ENCODE measurements at regions not wholly inside any gene's neighbourhood (a gene's known extent, or its start where the extent isn't known, plus 50 kb on each side); places are given as distances from the start of the nearest gene placed in this dataset.
"Not testable (repeated sequence)": the region's sequence is repeated elsewhere in the genome, so short reads cannot be mapped to it uniquely, and the experiment has no call there.

DNA sequence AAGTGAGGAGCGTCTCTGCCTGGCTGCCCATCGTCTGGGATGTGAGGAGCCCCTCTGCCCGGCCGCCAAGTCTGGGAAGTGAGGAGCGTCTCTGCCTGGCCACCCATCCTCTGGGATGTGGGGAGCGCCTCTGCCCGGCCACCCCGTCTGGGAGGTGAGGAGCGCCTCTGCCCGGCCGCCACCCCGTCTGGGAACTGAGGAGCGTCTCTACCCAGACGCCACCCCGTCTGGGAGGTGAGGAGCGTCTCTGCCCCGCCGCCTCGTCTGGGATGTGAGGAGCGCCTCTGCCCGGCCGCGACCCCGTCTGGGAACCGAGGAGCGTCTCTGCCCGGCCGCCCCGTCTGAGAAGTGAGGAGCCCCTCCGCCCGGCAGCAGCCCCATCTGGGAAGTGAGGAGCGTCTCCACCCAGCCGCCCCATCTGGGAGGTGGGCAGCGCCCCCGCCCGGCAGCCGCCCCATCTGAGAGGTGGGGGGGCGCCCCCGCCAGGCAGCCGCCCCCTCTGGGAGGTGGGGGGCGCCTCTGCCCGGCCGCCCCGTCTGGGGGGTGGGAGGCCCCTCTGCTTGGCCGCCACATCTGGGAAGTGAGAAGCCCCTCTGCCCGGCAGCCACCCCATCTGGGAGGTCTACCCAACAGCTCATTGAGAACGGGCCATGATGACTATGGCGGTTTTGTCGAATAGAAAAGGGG lies 228.4 kb downstream of the CAAP1 start:
- not testable (repeated sequence) for DNase-seq

DNA sequence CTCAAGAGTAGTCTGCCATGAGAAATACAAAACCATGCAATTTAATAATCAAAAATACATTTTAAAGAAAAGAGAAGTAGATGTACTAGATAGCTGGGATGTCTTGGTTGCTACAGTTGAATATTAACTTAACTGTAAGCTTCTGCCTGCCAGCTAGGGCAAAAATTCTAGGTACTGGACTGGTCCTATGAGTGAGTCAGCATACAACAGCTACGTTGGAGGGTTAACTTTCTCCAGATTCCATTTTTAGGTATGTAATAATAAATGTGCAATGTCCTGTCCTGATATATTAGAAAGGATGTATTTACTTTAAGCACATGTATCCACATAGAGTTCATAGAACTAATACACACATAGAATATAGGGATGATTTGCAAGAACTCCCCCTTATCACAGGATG lies 230.1 kb downstream of the CAAP1 start:
- no peak for DNase-seq

DNA sequence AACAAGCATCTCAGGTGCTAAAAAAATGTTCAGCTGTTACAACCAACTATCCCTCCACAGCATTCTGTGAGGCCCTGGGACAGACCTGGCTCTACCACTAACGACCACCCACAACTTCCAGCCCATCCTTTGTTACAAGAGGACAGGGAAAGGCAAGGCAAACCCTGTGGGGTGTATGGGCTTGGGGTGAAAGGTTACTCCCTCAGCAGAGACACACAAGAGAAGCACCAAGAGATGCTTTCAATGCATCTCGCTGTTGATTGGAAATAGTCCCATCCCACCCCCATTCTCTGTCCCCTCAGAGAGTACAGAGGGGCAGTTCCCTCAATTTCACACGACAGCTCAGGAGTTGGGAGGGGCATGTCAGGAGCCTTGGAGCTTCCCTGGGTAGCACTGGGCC lies 234.1 kb downstream of the CAAP1 start:
- DNase-seq, result no peak

DNA sequence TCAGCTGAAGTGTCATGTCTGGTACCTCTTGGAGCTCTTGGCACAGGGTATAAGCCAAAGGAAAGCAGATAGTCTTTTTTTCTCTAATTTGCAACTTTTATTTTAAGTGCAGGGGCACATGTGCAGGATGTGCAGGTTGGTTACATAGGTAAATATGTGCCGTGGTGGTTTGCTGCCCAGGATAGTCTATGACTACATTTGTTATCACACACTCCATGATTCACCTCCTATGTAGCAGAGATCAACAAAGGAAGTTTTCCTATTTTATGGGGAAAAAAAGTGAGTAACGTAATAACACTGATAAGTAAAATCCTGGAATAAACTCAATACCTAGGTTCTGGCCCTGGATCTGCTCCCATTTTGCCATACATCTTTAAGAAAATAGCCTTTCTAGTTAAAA lies 234.6 kb downstream of the CAAP1 start:
- DNase-seq, result no peak

DNA sequence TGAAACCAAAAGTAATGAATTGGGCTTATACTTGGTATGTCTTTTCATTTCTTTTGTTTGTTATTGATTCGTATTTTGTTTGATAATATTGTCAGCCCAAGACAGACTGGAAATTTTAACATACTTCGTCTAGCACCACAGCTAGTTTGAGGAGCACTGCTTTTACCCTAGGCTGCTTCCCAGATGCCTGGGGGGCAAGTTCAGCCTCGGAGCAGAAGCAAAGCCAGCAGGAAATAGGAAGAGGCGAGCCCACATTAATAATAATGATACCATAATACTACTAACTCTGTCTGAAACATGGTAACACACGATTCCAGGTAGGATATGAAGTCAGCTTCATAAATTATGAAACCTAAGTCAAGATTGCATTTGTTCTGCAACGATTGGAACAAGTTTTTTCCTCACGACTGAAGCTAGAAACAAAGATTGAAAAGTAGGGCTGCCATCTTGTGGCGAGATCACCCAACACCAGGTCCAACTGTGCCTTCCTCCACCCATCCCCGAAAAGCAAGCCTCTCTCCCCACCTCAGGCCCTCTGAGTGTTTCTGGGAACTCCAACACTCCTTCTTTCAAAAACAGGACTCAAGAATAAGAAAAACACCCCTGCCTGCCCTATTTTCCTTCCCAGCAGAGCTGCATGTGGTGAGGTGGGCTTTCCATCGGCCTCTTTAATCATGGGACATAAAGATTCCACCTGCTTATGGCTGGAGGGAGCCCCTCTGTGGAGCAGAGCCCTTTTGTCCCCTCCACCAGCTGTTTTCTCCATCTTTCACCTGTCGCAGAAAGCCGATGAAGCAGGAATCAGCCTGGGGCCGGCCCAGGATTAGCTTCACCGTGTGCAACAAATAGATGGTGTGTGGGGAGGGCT lies 236.4 kb downstream of the CAAP1 start:
- no peak for DNase-seq

- DNase-seq, result no peak
Observed at GRCh38 chr9:26655166-26655565, 237.4 kb downstream of the CAAP1 start.

- DNase-seq, result no peak
Observed at GRCh38 chr9:26650325-26650724, 242.3 kb downstream of the CAAP1 start.

GRCh38 chr9:26643826-26644225 lies 248.8 kb downstream of the CAAP1 start:
- DNase-seq, result no peak

DNA sequence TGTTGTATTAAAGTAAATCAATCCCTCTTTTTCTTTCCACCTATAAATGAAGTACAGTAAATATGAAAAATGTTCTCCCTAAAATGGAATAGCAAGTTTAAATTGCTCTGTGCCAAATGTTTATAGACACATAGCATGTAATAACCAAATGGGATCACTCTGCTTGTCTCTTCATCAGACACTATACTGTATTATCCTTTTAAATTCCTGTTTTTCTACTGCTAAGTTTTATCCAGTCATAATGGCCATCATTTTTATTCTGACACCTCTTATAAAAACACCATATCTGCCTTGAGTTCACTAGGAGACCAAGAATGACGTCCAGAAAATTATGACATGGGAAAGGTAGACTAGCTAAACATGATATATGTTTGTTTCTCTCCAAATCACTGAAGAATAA lies 252.8 kb downstream of the CAAP1 start:
- DNase-seq, result no peak

DNA sequence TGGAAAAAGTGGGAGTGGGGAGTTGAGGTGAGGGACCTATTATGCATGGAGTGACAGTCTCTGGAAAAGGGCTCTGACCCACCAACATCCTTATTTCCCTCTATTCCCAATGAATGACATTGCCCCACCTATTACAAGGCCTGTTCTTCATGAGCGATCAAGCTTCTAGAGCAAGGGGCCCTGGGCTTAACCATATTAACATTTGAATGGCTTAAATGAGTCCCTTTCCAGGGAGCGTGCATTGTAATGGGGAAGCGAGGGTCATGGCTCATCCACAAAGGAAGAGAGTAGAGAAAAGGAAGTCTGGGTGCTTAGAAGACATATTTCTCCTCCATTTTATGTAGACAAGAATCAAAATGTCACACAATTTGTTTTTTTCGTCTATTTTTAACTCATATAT lies 255.5 kb downstream of the CAAP1 start:
- DNase-seq, result no peak

GRCh38 chr9:26613851-26614350 lies 278.7 kb downstream of the CAAP1 start:
- not testable (repeated sequence) for DNase-seq

DNA sequence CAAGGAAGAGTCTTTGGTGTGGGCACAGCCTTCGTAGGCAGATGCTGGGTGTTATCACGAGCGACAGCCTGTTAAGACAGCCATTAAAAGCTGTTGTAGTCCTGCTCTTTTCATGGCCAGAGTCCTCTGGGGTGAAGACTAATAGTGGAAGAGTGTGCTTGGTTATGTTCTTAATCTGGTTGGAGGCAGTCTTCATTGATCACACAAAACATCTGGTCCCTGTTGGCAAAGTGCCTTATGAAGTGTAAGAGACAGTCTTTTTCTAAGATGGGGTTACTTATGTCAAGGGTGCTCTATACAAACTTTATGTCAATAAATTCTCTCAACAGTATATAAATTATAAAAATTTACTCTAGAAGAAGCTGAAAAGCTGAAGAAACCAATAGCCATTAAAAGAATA lies 280.4 kb downstream of the CAAP1 start:
- no peak for DNase-seq

GRCh38 chr9:26606756-26607155 lies 285.8 kb downstream of the CAAP1 start:
- no peak for DNase-seq

DNA sequence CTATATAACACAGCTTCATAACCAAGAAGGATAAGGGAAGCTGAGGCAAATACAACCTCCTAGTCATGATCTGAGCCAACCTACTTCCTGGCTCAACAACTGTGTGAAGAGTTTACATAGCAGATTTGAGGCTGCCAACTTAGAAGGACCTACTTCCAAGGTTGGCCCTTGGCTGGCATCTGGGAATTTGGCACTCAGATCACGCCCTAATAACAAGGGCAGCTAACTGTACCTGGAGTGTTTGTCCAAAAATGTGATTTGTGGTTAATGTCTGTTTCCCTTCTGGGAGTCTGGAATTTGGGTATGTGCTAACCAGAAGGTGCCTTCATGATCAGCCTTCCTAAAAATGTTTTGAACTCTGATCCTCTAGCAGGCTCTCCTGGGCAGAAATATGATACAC lies 287.2 kb downstream of the CAAP1 start:
- DNase-seq, result no peak

DNA sequence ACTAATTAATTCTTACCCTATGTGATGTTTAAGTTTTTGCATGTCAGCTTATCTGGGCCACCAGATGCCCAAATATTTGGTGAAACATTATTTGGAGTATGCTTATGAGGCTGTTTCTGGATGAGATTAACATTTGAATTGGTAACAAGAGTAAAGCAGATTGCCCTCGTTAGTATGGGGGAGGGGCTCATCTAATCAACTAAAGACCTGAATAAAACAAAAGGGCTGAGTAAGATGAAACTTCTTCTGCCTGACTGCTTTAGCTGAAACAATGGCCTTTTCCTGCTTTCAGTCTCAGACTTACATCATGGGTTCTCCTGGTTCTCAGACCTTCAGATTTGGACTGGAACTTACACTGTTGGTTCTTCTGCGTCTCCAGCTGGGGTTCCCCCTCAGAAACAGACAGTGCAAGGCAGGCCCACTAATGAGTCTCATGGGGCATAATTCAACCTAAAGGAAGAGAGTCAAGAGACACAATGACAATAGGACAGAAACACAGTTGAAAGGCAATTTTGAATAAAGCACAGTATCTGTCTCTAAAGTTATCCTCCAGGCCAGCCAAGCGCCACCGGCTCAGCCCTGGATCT lies 288.4 kb downstream of the CAAP1 start:
- DNase-seq, result no peak

GRCh38 chr9:26603617-26604016 lies 289.0 kb downstream of the CAAP1 start:
- DNase-seq, result no peak

- DNase-seq, result no peak
Observed at GRCh38 chr9:26597542-26598149, 295.0 kb downstream of the CAAP1 start.

DNA sequence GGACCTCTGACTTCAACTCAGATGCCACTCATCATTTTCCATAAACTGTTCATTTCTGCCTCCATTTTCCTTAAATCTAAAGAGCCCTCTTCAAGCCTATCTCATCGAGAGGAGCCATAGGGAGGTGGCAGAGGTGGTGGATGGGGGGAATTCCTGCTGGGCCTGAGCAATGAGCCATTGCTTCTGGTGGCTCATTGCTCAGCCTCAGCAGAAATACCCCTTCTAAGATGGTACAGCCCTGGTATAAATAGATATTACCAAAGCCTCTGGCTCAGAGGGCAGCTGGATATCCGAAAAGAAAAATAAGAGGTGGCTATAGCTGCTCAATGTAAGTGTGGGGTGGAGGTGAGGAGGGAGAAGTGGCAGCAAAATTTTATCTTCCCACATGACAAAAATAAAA lies 313.5 kb downstream of the CAAP1 start:
- no peak for DNase-seq

DNA sequence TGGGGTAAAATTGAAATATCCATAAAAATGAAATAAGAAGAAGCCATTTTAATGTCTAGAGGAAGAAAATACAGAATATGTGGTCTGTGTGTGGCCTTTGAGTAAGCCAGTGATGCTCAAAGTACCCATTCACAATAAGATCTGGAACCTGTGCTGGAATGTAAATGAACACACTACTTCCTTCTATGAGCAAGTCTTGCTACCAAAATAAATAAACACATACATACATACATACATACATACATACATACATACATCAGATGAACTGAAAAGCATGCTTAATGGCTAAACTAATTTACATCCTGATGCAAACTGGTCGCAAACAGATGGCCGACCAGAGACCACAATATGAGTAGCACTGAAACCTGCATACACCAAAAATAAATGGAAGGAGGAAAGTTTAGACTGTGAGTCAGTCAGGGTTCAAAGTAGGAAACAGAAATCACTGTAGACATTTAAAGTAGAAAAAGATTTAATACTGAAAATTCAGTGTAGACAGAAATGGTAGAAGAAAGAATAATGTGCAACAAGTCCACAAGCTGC lies 317.6 kb downstream of the CAAP1 start:
- DNase-seq, result no peak

- no peak for DNase-seq
Observed at GRCh38 chr9:26574256-26574655, 318.3 kb downstream of the CAAP1 start.

DNA sequence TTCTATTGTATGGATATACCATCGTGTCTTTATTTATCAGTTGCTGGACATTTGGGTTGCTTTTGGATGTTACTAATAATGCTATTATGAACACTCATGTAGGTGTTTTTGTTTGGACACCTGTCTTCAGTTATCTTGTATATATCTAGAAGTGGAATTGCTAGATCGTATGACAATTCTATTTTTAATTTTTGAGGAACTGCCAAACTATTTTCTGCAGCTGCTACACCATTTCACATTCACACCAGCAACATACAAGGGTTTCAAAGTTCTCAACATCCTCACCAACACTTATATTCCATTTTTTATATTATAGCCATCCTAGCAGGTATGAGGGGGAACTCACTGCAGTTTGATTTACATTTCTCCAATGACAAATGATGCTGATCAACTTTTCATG lies 324.6 kb downstream of the CAAP1 start:
- no peak for DNase-seq

GRCh38 chr9:26566141-26566540 lies 326.5 kb downstream of the CAAP1 start:
- DNase-seq, result no peak

- no peak for DNase-seq
Observed at GRCh38 chr9:26565118-26565517, 327.5 kb downstream of the CAAP1 start.
